ENCODE measurements at regions not wholly inside any gene's neighbourhood (a gene's known extent, or its start where the extent isn't known, plus 50 kb on each side); places are given as distances from the start of the nearest gene placed in this dataset.

DNA sequence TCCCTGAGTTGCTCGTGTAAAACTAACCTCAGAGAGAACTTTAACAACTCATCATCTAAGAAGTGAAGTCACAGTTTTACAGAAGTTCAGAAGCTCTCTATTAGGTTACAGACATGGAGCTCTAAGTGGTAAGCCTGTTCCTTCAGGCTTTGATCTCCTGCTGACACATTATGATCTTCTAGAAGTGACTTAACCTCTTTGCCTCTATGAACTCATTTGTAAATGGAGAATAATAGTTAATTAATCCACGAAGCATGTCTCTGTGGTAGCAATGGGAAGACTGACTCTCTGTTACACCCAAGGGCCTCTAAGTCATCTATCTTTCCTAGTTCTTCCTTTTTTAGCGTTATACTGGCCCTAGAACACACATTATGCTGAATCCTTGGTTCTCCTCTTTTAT is 157.9 kb upstream of the NRIP1 start:
- H3K27ac ChIP-seq, result no peak overlapping the region
- TF ChIP-seq, protein P1, sequence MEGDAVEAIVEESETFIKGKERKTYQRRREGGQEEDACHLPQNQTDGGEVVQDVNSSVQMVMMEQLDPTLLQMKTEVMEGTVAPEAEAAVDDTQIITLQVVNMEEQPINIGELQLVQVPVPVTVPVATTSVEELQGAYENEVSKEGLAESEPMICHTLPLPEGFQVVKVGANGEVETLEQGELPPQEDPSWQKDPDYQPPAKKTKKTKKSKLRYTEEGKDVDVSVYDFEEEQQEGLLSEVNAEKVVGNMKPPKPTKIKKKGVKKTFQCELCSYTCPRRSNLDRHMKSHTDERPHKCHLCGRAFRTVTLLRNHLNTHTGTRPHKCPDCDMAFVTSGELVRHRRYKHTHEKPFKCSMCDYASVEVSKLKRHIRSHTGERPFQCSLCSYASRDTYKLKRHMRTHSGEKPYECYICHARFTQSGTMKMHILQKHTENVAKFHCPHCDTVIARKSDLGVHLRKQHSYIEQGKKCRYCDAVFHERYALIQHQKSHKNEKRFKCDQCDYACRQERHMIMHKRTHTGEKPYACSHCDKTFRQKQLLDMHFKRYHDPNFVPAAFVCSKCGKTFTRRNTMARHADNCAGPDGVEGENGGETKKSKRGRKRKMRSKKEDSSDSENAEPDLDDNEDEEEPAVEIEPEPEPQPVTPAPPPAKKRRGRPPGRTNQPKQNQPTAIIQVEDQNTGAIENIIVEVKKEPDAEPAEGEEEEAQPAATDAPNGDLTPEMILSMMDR (conservative IDR thresholded peaks at IDR 0.05), result no peak

- no peak overlapping the region for H3K27ac ChIP-seq
- TF ChIP-seq, protein P1 (conservative IDR thresholded peaks at IDR 0.05), result no peak
Observed at GRCh38 chr21:15224346-15225086, 159.7 kb upstream of the NRIP1 start.

- TF ChIP-seq, protein P1 (conservative IDR thresholded peaks at IDR 0.05), result no peak
- no peak overlapping the region for H3K27ac ChIP-seq
Observed at GRCh38 chr21:15227919-15228318, 163.1 kb upstream of the NRIP1 start.

DNA sequence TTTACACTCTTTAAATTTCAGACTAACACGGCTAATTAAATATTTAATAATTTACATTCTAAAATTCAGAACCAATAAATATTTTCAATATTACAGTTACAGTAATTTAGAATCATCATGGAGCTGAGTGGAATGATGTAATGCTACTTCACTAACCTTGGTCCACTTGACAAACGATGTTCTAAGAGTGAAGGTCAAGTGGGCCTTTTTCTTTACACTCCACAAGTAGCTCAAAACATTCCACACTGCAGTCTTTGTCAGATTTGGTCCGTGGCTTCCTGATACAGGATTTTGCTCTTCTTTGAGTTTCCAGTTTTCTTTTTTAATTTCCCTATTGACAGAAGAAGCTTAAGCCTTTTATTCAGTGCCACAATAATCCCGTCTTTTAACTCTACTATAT is 164.6 kb upstream of the NRIP1 start:
- no peak overlapping the region for H3K27ac ChIP-seq
- TF ChIP-seq, protein P1 (conservative IDR thresholded peaks at IDR 0.05), result no peak

DNA sequence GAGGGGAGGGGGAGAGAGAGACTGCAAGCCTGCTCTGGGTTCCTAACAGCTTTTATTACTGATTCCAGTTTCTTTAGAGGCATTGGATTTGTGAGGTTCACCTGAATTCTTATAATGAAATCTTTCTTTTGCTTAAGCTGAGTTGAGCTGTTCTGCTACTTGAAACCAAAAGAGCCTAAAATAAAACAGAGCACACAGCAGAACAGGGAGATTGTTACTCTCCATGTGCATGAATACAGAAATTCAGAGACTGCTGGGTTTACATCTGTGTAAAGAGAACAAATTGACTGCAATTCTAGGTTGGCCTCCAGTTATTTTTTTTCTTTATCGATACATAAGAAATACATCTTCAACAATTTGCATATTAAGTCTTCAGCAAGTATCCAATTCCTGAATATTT is 168.8 kb upstream of the NRIP1 start:
- TF ChIP-seq, protein P1 (conservative IDR thresholded peaks at IDR 0.05), result no peak
- H3K27ac ChIP-seq, result no peak overlapping the region

DNA sequence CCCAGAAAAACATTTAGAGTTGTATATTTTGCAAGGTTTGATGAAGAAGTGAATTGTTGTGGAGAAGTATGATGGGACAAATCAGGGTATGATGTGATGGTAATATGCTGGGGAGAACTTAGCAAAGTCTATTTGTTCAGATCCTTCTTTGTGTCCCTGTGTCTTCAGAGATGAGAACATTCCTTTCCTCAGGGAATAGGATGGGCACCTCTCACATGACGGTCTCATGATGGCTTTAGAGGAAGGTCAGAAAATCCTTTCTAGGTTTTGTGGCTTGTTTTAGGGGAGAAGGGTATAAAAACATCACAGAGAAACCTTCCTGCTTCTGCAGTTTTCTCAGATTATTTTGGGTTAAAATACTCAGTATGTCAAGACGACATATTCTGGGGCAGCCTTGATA is 171.3 kb upstream of the NRIP1 start:
- TF ChIP-seq, protein P1 (conservative IDR thresholded peaks at IDR 0.05), result no peak
- H3K27ac ChIP-seq, result no peak overlapping the region

- TF ChIP-seq, protein P1 (conservative IDR thresholded peaks at IDR 0.05), result no peak
- H3K27ac ChIP-seq, result no peak overlapping the region
Observed at GRCh38 chr21:15240848-15241247, 176.0 kb upstream of the NRIP1 start.

All from VCaP (cell line).